Activated naive CD4-positive, alpha-beta T cell treated with Interleukin-2 at 50 U/mL for 16 hours (primary cell): ENCODE measurements at regions not wholly inside any gene's neighbourhood (a gene's known extent, or its start where the extent isn't known, plus 50 kb on each side); places are given as distances from the start of the nearest gene placed in this dataset.
"Not testable (repeated sequence)": the region's sequence is repeated elsewhere in the genome, so short reads cannot be mapped to it uniquely, and the experiment has no call there.

Source experiments
- DNase-seq: peaks from one replicate; pipeline ENCODE4 v3.0.0-alpha.2; 2020

DNA sequence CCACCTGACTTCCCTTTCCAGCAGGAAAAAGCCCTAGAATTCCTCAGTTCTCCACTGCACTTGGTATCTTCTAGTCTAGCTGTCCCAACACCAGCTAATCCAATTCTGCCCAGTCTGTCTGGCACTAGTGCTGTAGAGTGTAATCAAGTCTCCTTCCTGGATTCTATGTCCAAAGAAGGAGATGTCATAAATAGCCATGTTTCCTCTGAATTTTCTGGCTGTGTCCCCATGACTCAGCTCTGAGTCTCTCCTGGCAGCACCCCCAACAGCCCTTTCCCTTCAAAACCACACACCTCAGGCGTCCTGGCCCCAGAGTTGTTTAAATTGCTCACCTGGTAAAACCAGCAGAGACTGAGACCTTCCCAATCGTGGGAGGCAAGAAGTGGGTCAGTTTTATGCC, 197.2 kb downstream of the GRXCR1 start:
- no peak for DNase-seq

DNA sequence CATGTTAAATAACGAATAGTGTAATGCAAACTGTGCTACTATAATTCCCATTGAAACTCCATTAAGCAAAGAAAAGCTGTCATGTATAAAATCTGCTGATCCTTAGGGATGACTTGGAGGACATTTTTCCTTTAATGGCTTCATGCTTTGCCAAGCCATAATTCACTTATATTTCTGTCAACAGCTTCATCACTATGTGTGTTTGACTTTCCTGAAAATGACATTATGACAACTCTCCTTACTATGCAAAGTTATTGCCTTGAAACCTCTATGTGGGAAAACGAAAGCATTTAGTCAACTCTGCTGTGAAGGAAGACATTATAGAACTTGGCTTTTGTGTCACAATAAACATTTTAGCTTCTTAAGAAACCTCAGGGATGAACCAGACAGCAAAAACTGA, 210.5 kb downstream of the GRXCR1 start:
- DNase-seq, result no peak

DNA sequence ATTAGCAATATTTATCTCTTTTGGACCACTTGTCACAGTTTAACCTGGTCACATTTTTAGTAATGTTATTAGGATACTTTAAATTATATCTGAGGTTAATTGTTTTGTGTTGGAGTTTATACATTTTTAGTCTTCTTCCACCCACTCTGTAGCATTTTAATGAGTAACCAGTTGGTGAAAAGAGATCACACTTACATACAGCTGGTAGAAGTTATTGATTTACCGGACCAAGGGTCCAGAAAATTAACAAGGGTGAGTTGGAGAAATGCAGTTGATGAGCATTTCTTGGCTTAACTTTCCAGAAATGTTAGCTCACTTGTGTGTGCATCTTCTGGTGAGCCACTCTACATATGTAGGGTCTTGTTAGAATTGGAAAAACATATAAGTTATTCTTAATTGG, 219.6 kb downstream of the GRXCR1 start:
- no peak for DNase-seq

DNA sequence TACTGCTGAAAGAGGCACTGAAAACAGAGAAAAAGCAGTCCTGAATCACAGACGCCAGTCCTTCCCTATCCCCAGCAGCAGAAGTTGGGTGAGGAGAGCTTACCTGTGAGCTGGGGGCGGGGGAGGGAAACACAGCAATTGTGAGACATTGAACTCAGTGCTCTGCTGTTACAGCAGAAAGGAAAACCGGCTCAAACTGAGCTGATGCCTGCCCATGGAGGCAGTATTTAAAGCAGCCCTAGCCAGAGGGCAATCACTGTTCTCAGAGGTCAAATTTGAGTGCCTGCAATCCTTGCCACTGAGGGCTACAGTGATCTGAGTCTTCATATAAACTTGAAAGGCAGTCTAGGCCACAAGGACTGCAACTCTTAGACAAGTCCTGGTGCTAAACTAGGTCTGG, 220.7 kb downstream of the GRXCR1 start:
- DNase-seq, result no peak

DNA sequence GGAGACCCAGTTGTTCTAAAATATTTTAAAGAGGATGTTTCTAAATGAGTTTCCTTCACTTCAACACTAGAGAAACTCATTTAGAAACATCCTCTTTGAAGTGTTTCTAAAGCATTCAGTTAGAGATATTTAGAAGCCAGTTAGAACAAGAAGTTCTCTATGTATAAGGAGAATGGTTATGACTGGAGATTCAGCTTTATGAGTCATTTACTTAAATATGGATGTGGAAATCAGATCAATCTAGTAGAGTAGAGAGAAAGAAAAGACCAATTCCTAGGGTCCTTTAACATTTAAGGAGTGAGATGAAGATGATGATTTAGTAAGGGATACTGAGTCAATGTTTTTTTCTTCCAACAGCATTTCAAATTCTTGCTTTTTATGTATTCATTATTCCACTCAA, 234.1 kb downstream of the GRXCR1 start:
- DNase-seq, result no peak

DNA sequence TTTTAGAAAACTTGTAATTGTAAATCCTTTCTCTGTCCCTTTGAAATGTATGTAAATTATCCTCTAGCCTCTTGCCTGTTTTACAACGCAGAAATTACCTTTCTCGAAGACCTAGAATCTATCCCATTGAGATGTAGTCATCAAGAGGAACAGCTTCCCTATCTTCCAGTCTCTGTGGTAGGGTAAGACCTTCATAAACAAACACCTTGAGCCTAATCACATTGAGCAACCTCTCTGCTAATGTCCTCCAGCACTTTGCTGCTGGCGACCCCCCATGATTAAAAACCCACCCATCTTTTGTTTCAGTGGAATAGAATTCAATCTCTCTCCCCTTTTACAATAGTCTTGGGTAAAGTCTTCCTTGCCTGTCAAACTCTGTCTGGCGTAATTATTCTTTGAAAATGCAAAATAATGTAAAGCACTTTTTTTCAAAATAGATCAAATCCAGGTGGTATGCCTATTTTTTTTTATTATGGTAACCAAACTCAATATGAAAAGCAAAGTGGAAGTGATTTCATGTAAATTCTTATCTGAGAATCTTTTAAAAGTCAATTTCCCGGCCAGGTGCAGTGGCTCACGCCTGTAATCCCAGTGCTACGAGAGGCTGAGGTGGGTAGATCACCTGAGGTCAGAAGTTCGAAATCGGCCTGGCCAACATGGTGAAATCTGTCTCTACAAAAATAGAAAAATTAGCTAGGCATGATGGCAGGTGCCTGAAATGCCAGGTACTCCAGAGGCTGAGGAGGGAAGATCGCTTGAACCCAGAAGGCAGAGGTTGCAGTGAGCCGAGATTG, 237.9 kb downstream of the GRXCR1 start:
- no peak for DNase-seq

DNA sequence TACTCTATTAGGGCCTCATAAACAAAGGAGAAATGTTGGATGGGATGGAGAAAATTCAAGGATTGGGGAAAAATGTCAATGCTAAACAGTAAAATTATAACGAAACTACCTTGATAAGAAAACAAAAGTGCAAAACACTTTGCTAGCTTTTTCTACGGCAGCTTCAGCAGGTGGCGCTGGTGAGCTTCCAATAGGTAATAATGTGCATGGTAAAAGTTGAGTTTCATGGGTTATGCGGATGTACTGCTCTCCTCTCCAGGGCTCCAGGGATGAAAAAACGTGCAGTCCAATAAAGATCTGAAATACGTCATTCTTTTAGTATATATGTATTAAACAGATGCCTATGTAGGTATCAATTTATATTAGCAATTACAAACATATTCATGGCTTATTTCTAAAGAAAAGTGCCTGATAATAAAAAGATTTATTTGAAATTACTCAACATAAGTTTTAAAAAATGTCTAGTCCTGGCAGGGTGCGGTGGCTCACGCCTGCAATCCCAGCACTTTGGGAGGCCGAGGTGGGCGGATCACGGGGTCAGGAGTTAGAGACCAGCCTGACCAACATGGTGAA, 239.6 kb downstream of the GRXCR1 start:
- peak; percentile 4 for DNase-seq

DNA sequence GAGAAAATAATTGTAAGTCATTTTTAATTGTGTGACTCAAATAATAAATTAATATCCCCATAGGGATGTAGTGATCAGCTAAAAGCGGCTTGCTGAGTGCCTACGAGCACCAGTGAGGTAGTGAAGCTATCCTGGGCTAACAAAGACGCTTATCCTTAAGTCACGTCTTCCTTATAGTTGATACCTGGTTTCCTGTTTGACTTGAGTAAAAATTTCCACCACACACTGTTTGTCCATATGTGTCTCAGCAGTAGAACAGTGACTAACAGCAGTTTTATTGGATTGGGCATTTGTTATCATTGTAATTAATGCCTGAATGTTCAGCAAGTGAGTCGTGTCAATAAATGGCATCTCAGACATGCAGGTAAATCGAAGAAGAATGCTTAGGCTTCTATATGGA, 241.1 kb downstream of the GRXCR1 start:
- DNase-seq, result no peak

DNA sequence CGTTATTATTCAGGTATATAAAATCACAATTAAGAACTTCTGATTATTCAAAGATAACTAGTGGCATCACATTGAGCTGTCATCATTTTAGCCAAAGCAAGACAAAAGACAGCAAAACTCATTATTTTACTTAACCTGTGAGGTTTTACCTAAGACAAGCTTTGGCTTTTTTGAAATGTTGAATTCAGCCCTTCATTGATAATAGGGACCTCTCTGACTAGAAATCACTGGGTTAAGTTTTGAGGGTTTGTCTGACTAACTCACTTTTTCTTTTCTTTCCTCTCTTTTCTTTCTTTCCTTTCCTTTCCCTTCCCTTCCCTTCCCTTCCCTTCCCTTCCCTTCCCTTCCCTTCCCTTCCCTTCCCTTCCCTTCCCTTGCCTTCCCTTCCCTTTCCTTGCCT, 244.2 kb downstream of the GRXCR1 start:
- DNase-seq, result no peak

DNA sequence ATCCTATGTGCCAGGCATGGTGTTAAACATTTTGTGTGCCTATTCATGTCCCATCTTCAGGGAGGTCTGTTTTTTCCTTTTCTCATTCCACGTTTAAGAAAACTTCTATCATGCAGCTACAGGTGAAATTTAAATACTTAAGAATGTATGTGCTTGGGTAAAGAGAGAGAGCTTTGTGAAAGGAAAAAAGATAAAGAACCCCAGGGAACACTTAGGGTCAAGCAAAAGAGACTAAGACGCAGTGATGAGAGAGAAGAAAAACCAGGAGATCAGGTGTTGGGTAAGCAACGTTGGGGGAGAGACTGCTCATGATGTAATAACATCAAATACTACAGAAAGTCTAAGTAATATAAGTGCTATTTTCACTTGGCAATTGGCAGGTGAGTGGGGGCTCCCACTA, 253.7 kb downstream of the GRXCR1 start:
- no peak for DNase-seq

DNA sequence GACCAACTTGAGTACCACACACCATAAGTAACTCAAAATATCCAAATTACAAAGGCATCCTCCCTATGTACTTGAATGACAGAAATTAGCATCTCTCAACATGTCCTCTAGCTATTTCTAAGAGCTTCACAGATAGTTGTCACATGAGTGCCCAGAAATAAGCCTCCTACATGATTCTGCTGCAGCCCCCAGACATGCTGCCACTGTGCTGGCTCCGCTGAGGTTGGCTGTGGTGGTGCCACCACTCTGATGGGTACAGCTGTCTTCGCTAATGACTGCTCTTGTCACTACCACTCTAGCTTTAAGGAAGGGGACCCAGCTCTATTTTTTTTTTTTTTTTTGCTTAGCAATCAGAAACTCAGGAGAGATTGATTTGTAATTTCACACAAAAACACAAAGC, 256.0 kb downstream of the GRXCR1 start:
- DNase-seq, result no peak

DNA sequence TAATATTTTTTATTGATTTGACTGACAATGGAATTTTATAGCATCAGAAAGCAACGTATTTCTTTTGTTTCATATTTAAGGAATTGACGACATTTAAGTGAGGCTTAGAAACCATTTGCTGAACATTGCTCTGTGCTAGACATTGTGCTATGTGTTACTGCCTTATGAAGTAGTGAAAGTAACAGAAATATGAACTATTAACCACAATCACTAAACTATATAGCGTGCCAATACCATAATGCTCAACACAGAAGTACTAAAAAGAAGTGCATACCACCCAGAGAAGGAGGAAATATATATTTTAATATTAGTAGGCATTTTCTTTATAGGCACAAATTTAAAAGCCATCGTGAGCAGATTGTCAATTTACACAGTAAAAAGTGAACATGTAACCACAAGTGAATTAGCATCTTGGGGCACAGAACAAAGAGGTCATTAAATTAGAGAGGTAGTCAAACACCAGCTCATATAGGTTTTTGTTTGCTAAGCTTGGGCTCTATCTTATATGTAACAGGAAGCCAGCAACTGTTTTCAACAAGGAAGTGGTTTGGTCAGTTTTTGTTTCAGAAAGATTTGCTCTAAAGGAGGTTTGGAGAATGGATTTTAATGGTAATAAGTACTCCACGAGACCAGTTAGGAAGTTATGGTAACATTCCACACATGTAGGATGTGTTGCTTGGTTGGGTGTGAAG, 270.7 kb downstream of the GRXCR1 start:
- DNase-seq, result no peak

DNA sequence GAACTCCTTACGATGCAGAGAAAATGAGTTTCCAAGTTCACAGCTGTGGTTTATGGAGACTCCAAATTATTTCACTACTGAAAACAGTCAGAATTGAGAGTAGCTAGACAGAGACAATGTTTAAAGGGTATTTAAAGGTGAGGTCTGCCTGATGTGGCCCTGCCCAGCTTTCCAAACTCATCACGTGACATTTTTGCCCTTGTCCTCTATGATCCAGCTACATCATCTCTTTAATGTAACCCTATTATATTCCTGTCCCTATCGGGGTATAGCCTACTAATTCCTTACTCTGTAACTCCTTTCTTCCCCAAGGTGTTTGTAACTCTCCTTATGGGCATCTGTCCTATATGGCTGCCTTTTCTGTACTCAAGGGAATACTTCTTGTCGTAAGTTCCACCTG, 297.2 kb downstream of the GRXCR1 start:
- no peak for DNase-seq

DNA sequence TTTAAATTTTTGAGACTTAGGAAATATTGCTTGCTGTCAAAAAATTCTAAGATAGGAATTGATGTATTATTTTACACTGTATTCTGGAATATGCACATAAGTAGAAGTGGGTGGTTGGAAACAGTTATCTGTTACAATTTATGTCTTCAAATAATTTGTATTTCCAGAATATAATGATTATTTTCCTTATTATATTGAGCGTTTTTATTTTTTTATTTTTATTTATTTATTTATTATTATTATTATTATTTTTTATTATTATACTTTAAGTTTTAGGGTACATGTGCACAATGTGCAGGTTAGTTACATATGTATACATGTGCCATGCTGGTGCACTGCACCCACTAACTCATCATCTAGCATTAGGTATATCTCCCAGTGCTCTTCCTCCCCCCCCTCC, 320.1 kb downstream of the GRXCR1 start:
- not testable (repeated sequence) for DNase-seq

DNA sequence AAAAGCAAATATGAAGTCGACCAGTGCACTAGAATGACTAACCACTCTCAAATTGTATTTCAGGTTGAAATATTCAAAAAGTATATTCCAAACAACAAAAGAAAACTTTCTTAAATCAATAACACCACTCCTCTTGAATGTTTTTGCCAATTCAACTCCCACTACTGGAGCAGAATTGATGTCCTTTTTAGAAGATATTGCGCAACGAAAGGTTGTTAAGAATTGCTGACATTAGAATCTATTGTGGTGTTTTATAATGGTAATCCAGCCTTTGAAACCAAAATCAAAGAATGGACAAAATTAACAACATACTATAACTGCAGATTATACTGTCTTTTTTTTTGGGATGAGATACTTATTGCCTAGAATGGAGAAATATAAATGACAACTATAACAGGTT, 331.3 kb downstream of the GRXCR1 start:
- DNase-seq, result no peak

DNA sequence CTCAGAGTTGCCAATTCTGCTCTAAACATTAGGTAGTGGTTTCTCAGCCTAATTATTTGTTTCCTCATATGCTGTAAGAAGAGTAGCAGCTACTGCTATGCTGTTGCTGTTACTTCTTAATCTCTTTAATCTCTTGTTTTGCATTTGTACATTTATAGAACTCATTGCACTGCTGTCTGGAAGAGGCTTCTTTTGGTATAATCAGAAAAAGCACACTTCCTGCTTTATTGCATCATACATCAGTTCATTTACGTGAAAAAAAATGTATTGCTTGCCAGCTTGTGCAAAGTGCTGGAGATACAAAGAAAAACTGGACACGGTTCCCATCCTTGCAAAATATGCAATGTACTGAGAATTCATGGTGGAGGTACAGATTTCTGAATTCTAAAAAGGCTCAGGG, 332.0 kb downstream of the GRXCR1 start:
- no peak for DNase-seq

DNA sequence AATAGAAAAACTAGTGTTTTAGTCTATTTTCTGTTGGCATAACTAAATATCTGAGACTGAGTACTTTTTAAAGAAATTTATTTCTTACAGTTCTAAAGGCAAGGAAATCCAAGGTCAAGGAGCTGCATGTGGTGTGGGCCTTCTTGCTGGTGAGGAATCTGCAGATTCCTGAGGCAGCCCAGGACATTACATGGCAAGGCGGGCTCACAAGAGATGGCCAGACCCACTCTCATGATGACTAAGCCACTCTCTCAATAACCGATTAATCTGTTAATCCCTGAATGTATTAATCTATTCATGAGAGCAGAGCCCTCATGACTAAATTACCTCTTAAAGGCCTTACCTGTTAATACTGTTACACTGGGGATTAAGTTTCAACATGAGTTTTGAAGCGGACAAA, 340.8 kb downstream of the GRXCR1 start:
- DNase-seq, result no peak

DNA sequence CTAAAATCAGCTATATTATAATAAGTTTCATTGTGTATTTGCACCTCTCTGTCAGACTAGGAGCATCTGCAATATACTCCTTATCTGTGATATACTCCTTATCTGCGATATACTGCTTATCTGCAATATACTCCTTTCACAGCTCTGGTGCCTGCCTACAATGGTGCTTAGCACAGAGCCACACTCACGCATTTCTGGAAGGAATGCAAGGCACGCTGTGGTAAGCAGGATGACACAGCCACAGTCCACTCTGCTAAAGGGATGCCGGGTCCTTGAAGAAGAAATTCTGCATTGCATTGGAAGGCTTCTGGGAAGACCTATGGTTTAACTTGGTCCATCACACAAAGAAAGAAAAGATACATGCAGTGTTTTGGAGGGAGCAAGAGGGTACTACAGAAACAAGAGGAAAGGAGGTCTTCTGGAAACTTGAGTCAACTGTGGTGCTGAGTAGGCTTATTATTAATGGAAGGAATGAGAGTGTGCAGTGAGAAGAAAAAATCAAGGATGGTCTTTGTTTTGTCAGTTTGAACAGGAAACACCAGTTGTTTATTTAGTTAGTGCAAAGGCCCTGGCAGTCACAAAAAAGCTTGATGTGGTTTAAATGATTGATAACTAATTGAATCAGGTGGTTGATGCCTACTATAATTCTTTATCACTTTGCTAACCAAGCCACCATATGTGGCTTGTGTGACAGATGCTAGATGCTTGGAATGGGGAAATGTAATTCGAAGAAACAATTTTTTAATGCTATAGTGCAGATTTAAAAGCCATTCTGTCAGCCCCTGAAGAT, 342.3 kb downstream of the GRXCR1 start:
- DNase-seq, result no peak

DNA sequence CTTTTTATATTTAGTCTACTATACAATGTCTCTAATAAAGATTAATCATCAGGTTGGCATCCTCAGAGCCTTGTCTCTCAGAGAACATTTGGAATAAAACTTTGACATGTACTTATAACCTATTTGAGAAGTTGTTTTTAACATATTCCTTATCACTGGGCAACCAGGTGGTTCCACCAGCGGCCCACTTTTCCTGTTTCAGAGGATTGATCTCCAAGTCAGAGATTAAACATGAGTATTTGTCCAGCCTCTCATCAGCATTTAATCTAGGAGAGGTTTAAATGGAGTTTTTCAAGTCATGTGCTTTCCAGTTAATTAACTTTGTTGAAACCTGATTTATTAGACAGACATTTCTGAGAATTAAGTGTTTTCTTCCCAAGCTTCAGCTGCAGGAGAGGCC, 345.5 kb downstream of the GRXCR1 start:
- DNase-seq, result no peak

DNA sequence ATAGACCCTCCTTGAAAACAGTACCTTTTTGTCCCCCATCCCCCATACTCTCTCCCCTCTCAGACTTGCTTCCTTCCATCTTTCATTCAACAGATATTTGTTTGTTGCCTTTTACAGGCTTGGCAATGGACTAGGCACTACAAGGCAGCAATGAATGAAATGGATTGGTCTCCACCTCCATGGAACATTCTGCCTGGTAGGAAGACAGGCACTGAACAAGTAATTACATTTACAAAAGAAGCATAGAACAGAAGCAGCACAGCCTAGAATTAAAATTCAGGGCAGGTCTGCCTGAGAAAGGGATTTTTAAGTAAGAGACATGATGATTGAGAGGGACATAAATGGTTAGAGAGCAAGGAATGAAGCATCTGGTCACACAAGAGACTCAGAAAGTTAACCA, 346.1 kb downstream of the GRXCR1 start:
- DNase-seq, result no peak

DNA sequence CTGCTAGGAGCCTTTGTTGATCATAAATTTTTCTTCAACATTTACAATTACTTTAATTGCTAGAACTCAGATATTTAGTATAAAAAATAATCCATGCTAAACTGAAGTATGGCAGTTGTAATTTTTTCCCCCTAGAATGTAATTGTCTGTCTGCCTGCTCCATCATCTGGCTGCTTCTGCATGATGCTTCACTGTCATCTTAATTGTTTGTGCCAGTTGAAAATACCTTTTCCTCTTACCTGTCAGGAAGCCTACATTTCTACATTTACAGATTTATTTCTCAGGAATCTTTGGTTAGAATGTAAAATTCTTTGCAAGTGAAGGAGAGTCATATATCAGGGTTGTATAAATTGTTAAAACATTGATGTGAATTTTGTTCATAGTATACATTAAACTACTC, 348.6 kb downstream of the GRXCR1 start:
- no peak for DNase-seq

DNA sequence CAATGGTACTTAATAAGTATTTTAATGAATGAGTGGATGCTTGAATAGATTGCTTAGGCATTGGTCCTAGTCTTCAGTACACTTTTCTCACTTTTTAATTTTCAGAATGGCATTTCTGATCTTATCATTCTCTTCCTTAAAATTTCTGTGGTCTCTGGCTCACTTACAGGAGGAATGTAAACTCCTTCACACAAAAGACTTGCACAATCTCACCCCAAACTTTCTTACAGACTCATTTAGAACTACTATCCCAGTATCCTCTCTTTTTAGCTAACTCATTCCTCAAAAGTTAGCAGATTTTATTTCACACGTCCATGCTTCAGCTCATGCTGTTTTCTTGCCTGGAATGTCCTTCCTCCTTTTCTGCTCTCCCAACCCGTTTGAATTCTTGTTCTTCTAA, 350.1 kb downstream of the GRXCR1 start:
- no peak for DNase-seq

DNA sequence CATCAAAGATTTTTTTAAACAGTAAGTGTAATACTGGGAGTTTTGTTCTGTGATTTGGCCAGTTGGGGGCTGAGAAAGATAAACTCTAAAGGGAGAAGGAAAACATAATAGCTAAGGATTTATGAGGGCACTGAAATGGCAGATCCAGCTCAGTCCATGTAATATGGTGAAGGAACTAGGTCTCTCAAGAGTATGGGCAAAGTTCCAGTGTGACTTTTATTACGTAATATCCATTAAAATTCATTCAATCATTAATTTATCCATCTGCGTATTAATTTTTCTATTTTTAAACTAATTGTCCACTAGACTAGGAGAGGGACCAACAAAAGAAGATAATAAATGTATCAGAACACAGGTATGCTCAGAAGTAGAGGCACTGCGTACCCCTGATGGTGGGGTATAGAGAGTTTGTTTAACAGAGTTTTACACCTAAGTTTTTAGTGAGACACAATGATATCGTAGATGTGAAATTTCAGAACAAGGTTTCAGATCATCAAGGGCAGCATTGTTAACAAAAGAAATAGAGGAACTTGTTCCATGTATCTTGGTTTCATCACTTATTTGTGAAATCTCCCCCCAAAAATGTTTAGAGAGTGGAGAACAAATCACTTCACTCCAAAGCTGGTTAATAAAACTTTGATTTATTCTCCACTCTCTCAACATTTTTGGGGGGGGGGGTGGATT, 351.1 kb downstream of the GRXCR1 start:
- DNase-seq, result no peak
